ENCODE measurements at regions not wholly inside any gene's neighbourhood (a gene's known extent, or its start where the extent isn't known, plus 50 kb on each side); places are given as distances from the start of the nearest gene placed in this dataset.
"Not testable (repeated sequence)": the region's sequence is repeated elsewhere in the genome, so short reads cannot be mapped to it uniquely, and the experiment has no call there.

- ChIA-PET CTCF (interaction anchor here (0.8 to 7.2 kb wide), 9 partner anchors 8 to 320 kb away, joined by 3 to 45 read pairs (median 5); partner anchors contain the start of gene SMURF2), POLR2A (interaction anchor here (0.7 to 2.1 kb wide), 5 partner anchors 77 to 234 kb away, joined by 3 to 8 read pairs (median 4); partner anchors contain the start of genes CEP95, DDX5 and SMURF2)
- DNase-seq (ENCODE audit: low read depth, low spot score) = no peak
- no peak overlapping the region for H3K4me3 ChIP-seq (ENCODE audit: low read depth, low read length)
- no peak for TF ChIP-seq CTCF (IDR thresholded peaks at IDR 0.05; ENCODE audit: insufficient read depth, low read length, missing control alignments)
Observed at GRCh38 chr17:64739316-64740058, 77.4 kb upstream of the SMURF2 start.

DNA sequence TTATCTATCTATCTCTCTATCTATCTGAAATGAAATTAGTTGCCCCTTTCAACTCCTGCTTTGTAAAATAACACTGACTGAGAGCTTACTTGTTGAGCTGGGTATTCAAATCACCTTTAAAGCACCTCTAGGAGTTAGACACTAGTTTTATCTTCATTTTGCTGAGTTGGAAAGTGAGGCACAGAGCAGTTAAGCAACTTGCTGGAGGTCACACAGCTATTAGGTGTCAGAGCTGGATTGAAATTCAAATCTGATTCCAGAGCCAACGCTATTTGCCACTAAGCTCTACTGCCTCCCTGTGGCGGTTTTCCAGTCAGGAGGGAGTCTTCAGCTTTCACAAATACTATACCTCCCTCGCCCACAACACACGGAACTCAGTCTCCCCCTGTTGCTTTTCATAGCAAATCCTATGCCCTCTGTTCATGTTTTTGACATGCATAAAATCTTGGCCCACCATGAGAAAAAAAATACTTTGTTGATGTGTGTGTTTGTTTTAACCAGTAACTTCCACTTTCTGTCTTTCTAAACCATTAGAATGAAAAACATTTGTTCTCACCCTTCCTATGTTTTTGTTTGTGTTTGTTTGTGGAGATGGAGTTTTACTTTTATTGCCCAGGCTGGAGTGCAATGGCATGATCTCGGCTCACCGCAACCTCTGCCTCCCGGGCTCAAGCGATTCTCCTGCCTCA, 74.8 kb upstream of the SMURF2 start:
- ChIA-PET CTCF (interaction anchor here (0.6 to 7.2 kb wide), 13 partner anchors 12 to 318 kb away, joined by 3 to 45 read pairs (median 4); no protein-coding TSS in a partner anchor), POLR2A (no interaction called here)
- peak; percentile 42 for TF ChIP-seq CTCF (IDR thresholded peaks at IDR 0.05; ENCODE audit: insufficient read depth, low read length, missing control alignments)
- H3K4me3 ChIP-seq (ENCODE audit: low read depth, low read length) = no peak overlapping the region
- DNase-seq (ENCODE audit: low read depth, low spot score) = no peak

GRCh38 chr17:64732336-64733006, 70.4 kb upstream of the SMURF2 start:
- peak overlapping the region; percentile 27; the same call in 1 of the 2 replicates for H3K4me3 ChIP-seq (ENCODE audit: low read depth, low read length)
- ChIA-PET POLR2A (interaction anchor here (0.7 to 1.0 kb wide), 3 partner anchors 9 to 70 kb away, joined by 3 to 4 read pairs (median 3); partner anchors contain the start of gene SMURF2), CTCF (interaction anchor here (0.8 to 0.9 kb wide), 2 partner anchors 83 to 128 kb away, joined by 3 to 4 read pairs; no protein-coding TSS in a partner anchor)
- no peak for TF ChIP-seq CTCF (IDR thresholded peaks at IDR 0.05; ENCODE audit: insufficient read depth, low read length, missing control alignments)
- no peak for DNase-seq (ENCODE audit: low read depth, low spot score)

- H3K4me3 ChIP-seq (ENCODE audit: low read depth, low read length); DNase-seq (ENCODE audit: low read depth, low spot score); CTCF ChIA-PET: not testable (repeated sequence)
- POLR2A ChIA-PET = interaction anchor here (1.3 to 1.8 kb wide), 2 partner anchors 50 to 68 kb away, joined by 3 to 4 read pairs; partner anchors contain the start of gene SMURF2
Observed at GRCh38 chr17:64730023-64730422, 67.9 kb upstream of the SMURF2 start.

GRCh38 chr17:64729201-64729600, 67.1 kb upstream of the SMURF2 start:
- ChIA-PET CTCF (no interaction called here), POLR2A (no interaction called here)
- no peak for TF ChIP-seq CTCF (IDR thresholded peaks at IDR 0.05; ENCODE audit: insufficient read depth, low read length, missing control alignments)
- H3K4me3 ChIP-seq (ENCODE audit: low read depth, low read length) = no peak overlapping the region
- DNase-seq (ENCODE audit: low read depth, low spot score) = no peak

GRCh38 chr17:64728041-64728695, 66.1 kb upstream of the SMURF2 start:
- no peak overlapping the region for H3K4me3 ChIP-seq (ENCODE audit: low read depth, low read length)
- ChIA-PET CTCF (interaction anchor here (1.0 kb wide), 1 partner anchor 13 kb away, joined by 3 read pairs; no protein-coding TSS in a partner anchor), POLR2A (no interaction called here)
- TF ChIP-seq CTCF (IDR thresholded peaks at IDR 0.05; ENCODE audit: insufficient read depth, low read length, missing control alignments) = no peak
- no peak for DNase-seq (ENCODE audit: low read depth, low spot score)

DNA sequence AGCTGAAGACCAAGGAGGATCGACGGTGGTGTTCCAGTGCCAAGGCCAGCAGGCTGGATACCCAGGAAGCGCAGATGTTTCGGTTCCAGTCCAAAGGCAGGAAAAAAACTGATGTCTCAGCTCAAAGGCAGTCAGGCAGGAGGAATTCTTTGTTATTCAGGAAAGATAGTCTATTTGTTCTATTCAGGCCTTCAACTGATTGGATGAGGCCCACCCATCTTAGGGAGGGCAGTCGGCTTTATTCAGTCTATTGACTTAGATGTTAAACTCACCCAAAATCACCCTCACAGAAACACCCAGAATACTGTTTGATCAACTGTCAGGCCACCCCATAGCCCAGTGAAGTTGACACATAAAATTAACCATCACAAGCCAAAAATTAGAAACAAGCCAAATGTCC, 63.9 kb upstream of the SMURF2 start:
- DNase-seq (ENCODE audit: low read depth, low spot score); H3K4me3 ChIP-seq (ENCODE audit: low read depth, low read length); POLR2A ChIA-PET: not testable (repeated sequence)
- CTCF ChIA-PET = interaction anchor here (1.4 to 1.5 kb wide), 2 partner anchors 11 to 16 kb away, joined by 3 to 4 read pairs; no protein-coding TSS in a partner anchor

DNA sequence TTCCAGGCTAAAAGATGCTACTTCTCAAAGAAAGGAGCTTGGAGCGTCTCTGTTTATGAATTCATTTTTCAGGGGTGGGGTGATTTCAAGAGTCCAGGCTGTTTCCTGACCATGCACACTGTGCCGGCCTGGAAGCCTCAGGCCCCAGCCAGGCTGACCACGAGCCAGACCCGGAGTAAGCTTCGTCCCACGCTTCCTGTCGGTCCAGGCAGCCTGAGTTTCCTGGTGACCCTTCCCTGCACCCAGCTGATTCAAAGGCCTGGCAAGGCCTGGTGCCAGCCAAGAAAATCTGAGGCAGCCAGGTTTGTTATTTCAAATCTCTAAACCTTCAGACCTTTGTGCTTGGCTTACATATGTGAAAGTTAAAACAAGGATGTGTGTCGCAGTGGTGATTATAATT, 62.1 kb upstream of the SMURF2 start:
- ChIA-PET POLR2A (interaction anchor here (1.1 kb wide), 1 partner anchor 17 kb away, joined by 3 read pairs; no protein-coding TSS in a partner anchor), CTCF (interaction anchor here (1.5 kb wide), 1 partner anchor 13 kb away, joined by 4 read pairs; no protein-coding TSS in a partner anchor)
- H3K4me3 ChIP-seq (ENCODE audit: low read depth, low read length); DNase-seq (ENCODE audit: low read depth, low spot score): not testable (repeated sequence)
